HG03066 (cell line): ENCODE measurements at regions not wholly inside any gene's neighbourhood (a gene's known extent, or its start where the extent isn't known, plus 50 kb on each side); places are given as distances from the start of the nearest gene placed in this dataset.

Experiments used
- ATAC-seq: cut with Tn5 transposase; IDR thresholded peaks from one replicate; pipeline ENCODE4 v1.9.1; 2021; ENCODE audit warnings: low read depth; ENCODE audit not compliant: unreplicated experiment

- ATAC-seq: no peak
Observed at GRCh38 chr2:181828122-181828705, 63.3 kb upstream of the ITPRID2 start.

DNA sequence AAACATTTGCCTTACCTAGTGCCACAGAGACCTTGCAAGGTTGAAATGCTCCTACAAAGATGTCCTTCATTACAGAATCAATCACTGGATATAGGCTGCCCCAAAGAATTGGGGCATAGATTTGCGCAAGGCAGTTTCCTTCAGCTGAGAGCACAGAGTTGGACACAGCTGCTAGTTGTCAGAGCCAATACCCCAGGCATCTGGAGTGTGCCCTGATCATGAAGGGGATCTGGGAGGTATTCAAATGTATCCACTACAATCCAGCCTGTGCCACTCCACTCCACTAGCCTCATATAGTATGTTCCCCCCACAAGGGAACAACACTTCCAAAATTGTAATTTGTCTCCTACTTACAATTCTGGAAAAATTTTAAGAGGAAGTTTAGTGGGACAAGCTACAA is 62.3 kb upstream of the ITPRID2 start:
- no peak for ATAC-seq

DNA sequence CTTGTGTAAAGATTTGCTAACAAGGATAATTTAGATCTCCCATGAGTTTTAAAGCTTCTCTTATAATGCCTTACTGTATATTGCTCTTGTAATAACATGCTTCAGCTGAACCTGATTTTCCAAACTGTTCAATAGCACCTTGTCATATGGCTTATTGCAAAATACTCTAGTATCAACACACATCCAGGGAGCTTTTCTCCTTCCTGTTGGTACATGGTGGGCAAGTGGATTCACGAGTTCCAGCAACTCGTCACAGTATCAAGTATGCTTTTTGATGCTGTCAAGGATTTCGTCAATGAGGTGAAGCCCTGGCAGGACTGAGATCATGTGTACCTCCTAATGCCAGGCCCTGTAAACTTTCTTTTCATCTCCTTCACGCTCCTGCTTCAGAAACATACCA is 59.5 kb upstream of the ITPRID2 start:
- no peak for ATAC-seq

- ATAC-seq: no peak
Observed at GRCh38 chr2:181836583-181836982, 54.9 kb upstream of the ITPRID2 start.

DNA sequence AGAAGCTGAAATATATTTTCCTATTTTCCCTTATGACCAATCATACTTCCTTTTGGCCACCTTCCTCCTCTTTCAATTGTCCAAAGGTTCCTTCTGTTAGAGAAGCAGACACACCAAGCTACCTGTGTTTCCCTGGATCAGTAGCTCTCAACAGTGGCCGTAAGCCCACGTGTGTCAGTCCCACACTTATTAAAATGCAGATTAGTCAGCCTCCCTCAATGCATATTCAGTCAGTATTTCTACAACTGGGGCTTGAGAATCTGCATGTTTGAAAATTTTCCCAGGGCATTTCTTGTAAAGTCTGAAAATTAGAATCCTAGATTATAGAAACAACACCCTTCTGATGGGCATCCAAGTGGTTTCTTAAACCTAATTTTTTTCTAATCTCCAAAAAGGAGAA is 54.0 kb upstream of the ITPRID2 start:
- ATAC-seq: no peak

GRCh38 chr2:181839811-181840210 is 51.7 kb upstream of the ITPRID2 start:
- no peak for ATAC-seq

DNA sequence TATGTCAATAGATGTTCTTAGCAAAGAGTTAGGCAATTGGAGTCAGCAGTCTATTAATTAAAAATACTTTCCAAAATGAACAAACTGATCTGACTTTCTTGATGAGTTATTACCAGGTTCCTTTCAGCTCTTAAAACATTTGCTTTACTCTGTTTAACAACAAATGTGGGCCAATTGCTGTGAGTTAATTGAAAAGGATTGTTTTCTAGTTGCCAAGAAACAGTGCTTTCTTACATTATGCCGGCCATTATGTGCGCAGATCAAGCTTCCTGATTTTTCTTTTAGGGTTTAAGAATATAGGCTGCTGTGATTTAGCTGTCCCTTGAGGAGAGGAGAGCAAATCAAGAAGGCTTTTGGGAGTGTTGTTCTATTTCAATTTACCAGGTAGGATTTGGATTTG is 50.5 kb upstream of the ITPRID2 start:
- ATAC-seq: no peak
